BLaER1 treated with 17β-estradiol and CSF1 and Interleukin-3, amounts not matched to agents 10 nM and 100 nM (cell line): ENCODE measurements at regions not wholly inside any gene's neighbourhood (a gene's known extent, or its start where the extent isn't known, plus 50 kb on each side); places are given as distances from the start of the nearest gene placed in this dataset.

ENCODE experiments used
- H3K27ac ChIP-seq, 11 experiments: shearing (Covaris generic); formaldehyde crosslinking; 2 replicates each; pipeline ENCODE4 v1.8.1; 2022
- H3K27me3 ChIP-seq, 11 experiments: shearing (Covaris generic); formaldehyde crosslinking; 2 replicates each; pipeline ENCODE4 v1.8.1; 2022
- H3K36me3 ChIP-seq, 11 experiments: shearing (Covaris generic); formaldehyde crosslinking; 2 replicates each; pipeline ENCODE4 v1.8.1; 2022
- H3K4me1 ChIP-seq, 10 experiments: shearing (Covaris generic); formaldehyde crosslinking; 2 replicates each; pipeline ENCODE4 v1.8.1; 2022
- H3K4me2 ChIP-seq, 11 experiments: shearing (Covaris generic); formaldehyde crosslinking; 2 replicates each; pipeline ENCODE4 v1.8.1; 2022
- H3K4me3 ChIP-seq, 10 experiments: shearing (Covaris generic); formaldehyde crosslinking; 2 replicates each; pipeline ENCODE4 v1.8.1; 2022
- H3K9ac ChIP-seq, 11 experiments: shearing (Covaris generic); formaldehyde crosslinking; 2 replicates each; pipeline ENCODE4 v1.8.1; 2022
- H3K9me3 ChIP-seq, 11 experiments: shearing (Covaris generic); formaldehyde crosslinking; replicated peaks in 1 of 11; 2 replicates each; pipeline ENCODE4 v1.8.1; 2022
- H4K20me1 ChIP-seq, 11 experiments: shearing (Covaris generic); formaldehyde crosslinking; 2 replicates each; pipeline ENCODE4 v1.8.1; 2022
- Cebpa-rat ChIP-seq, 11 experiments: shearing (Covaris generic); IDR thresholded peaks; 2 replicates each; pipeline ENCODE4 v1.8.1; 2022

- H3K27ac ChIP-seq: no peak overlapping the region
These were observed 102.5 kb downstream of the RBM43 start for GRCh38 chr2:151159109-151159662.

DNA sequence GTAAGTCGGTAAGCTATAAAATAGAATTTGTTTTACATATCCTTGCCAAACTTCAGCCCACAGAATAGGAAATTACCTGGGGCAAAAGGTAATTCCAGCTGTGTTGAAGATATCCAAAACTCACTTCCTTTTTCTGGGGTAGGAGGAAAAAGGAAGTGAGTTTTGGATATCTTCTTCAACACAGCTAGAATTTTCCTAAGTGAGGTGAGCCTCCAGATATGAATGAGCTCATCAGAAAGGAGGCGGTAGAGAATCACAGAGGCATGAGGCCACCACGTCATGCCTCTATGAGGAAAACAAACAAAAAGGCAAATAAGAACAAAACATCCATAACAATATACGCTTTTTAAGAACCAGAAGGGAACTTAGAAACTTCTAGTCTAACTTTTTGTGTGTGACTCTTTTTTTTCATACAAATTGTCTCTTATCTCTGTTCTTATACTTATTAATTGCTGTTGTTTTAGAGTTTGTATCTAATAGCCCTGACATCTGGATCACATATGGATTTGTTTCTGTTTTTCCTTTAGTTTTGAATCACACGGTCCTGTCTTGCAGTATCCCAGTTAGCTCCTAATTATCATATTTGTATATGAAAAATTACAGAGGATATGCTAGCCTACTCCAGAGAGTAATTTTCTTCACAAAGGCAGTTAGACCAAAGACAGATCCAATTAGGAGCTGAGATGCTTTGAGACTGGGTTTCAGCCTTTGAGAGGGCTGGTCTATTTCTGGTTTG, 104.5 kb downstream of the RBM43 start:
- H3K27me3 ChIP-seq: no peaks in the 10 kb centered on the region
- no peaks in the 10 kb centered on the region for H4K20me1 ChIP-seq
- TF ChIP-seq Cebpa-rat (IDR thresholded peaks at IDR 0.05): no peak
- H3K4me3 ChIP-seq: no peak overlapping the region
- H3K27ac ChIP-seq: no peak overlapping the region
- H3K4me2 ChIP-seq: peak overlapping the region in 10 of 11 experiments; percentile 29 to 70 (median 56); a peak in 20 of 22 replicates
- H3K9ac ChIP-seq: no peak overlapping the region
- H3K36me3 ChIP-seq: no peaks in the 10 kb centered on the region
- H3K4me1 ChIP-seq: peaks cover 9 to 23% (median 13%) of the 10 kb centered on the region in 10 experiments
- no peaks in the 10 kb centered on the region for H3K9me3 ChIP-seq

More at GRCh38 chr2:151159109-151159662, 102.5 kb downstream of the RBM43 start:
- Histone ChIP-seq H3K9ac (no peak overlapping the region), H3K36me3 (no peaks in the 10 kb centered on the region), H3K27me3 (no peaks in the 10 kb centered on the region), H3K9me3 (no peaks in the 10 kb centered on the region), H3K4me3 (no peak overlapping the region), H3K4me1 (peaks cover 9 to 27% (median 14%) of the 10 kb centered on the region in 10 experiments), H4K20me1 (no peaks in the 10 kb centered on the region), H3K4me2 (no peak overlapping the region)
- TF ChIP-seq Cebpa-rat (IDR thresholded peaks at IDR 0.05): no peak

DNA sequence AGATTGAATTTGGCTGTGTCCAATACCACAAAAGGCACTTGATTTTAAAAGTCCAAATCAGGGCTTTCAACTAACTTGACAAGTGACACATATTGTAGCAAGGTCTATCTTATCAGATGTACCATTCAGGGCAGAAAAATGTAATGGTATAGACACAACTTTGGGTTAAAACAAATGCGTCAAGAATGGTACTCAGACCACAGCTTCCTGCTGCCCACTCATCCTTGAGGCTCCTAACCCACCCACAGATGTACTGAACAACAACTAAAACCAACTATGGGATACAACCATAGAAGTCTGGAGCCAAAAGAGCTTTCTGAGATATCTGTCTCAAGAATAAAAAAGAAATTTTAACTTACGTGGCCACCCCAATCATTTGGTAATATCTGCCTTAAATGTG, 105.2 kb downstream of the RBM43 start:
- no peak overlapping the region for H3K4me3 ChIP-seq
- H3K36me3 ChIP-seq: no peaks in the 10 kb centered on the region
- peaks cover 9 to 21% (median 13%) of the 10 kb centered on the region in 10 experiments for H3K4me1 ChIP-seq
- no peaks in the 10 kb centered on the region for H4K20me1 ChIP-seq
- peak overlapping the region; percentile 29 to 70 (median 56) for H3K4me2 ChIP-seq
- H3K9ac ChIP-seq: no peak overlapping the region
- H3K27me3 ChIP-seq: no peaks in the 10 kb centered on the region
- no peak overlapping the region for H3K27ac ChIP-seq
- no peaks in the 10 kb centered on the region for H3K9me3 ChIP-seq
- TF ChIP-seq Cebpa-rat (IDR thresholded peaks at IDR 0.05): no peak

GRCh38 chr2:151153601-151154000, 108.1 kb downstream of the RBM43 start:
- Histone ChIP-seq H3K4me2 (no peak overlapping the region), H3K4me3 (no peak overlapping the region), H3K27ac (no peak overlapping the region), H3K27me3 (no peaks in the 10 kb centered on the region), H3K9me3 (no peaks in the 10 kb centered on the region), H4K20me1 (no peaks in the 10 kb centered on the region), H3K36me3 (no peaks in the 10 kb centered on the region), H3K4me1 (peaks cover 21 to 42% (median 28%) of the 10 kb centered on the region in 10 experiments), H3K9ac (no peak overlapping the region)
- TF ChIP-seq Cebpa-rat (IDR thresholded peaks at IDR 0.05): no peak

- Histone ChIP-seq H3K27ac (0 out of 22 replicates have a peak overlapping the region, but pooled peaks of 2 of the 11 experiments have one; percentile 14 to 36), H3K9me3 (no peaks in the 10 kb centered on the region), H3K4me3 (no peak overlapping the region), H3K4me2 (peak overlapping the region; percentile 61 to 81 (median 75)), H3K4me1 (peaks cover 12 to 39% (median 24%) of the 10 kb centered on the region in 10 experiments), H4K20me1 (no peaks in the 10 kb centered on the region), H3K9ac (no peak overlapping the region), H3K36me3 (no peaks in the 10 kb centered on the region), H3K27me3 (no peaks in the 10 kb centered on the region)
- TF ChIP-seq Cebpa-rat (IDR thresholded peaks at IDR 0.05): no peak
These were observed 111.0 kb downstream of the RBM43 start for GRCh38 chr2:151150331-151151320.

GRCh38 chr2:151138507-151138906, 123.2 kb downstream of the RBM43 start:
- Histone ChIP-seq H3K27ac (no peak overlapping the region), H3K36me3 (no peaks in the 10 kb centered on the region), H3K4me2 (no peak overlapping the region), H3K27me3 (no peaks in the 10 kb centered on the region), H3K9ac (no peak overlapping the region), H3K4me1 (no peaks in the 10 kb centered on the region), H3K9me3 (peaks cover 0 to 5% (median 0%) of the 10 kb centered on the region in 11 experiments; a peak in 1 of 22 replicates), H4K20me1 (no peaks in the 10 kb centered on the region), H3K4me3 (no peak overlapping the region)
- no peak for TF ChIP-seq Cebpa-rat (IDR thresholded peaks at IDR 0.05)

DNA sequence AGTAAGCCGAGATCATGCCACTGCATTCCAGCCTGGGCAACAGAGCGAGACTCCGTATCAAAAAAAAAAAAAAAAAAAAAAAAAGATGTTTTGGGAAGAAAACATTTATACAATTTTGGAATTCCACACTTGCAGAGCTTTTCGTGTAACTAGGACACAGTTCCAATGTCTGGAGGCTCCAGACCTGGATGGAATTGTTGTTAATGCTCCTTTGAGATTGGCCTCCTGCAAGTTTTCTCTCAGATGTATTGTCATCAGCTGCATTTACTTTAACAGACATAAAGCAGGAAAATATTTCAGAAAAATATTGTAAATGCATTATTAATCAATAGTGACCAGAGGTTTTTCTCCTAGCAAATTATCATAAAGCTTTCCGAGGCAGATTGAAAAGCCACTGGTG, 124.1 kb downstream of the RBM43 start:
- Histone ChIP-seq H3K9ac (no peak overlapping the region), H3K27me3 (no peaks in the 10 kb centered on the region), H3K27ac (no peak overlapping the region), H4K20me1 (no peaks in the 10 kb centered on the region), H3K4me2 (no peak overlapping the region), H3K9me3 (peaks cover 0 to 5% (median 0%) of the 10 kb centered on the region in 11 experiments; a peak in 1 of 22 replicates), H3K36me3 (no peaks in the 10 kb centered on the region), H3K4me1 (no peaks in the 10 kb centered on the region), H3K4me3 (no peak overlapping the region)
- TF ChIP-seq Cebpa-rat (IDR thresholded peaks at IDR 0.05): no peak

DNA sequence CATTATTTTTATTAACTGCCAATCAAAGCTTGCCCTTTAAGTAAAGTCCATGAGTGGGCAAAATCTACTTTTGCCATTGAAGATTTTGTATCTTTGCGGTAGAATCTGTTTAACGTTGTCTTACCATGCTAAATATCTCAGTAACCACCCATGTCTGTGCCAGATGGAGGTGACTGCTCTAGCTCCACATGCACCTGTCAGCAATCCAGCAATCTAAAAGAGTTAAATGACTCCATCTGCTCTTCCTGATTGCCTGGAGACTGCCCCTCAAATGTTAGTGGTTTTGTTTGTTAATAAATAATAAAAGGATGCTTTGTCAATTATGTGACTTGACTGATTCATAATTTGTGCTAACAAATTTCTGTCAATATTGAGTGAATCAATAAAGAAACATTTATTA, 141.7 kb downstream of the RBM43 start:
- Histone ChIP-seq H3K9me3 (peaks cover 0 to 18% (median 11%) of the 10 kb centered on the region in 11 experiments; a peak in 12 of 22 replicates), H3K4me2 (no peak overlapping the region), H3K9ac (no peak overlapping the region), H3K36me3 (no peaks in the 10 kb centered on the region), H3K4me1 (peaks cover 0 to 7% (median 5%) of the 10 kb centered on the region in 10 experiments; a peak in 7 of 20 replicates), H3K27ac (no peak overlapping the region), H4K20me1 (no peaks in the 10 kb centered on the region), H3K27me3 (no peaks in the 10 kb centered on the region), H3K4me3 (no peak overlapping the region)
- TF ChIP-seq Cebpa-rat (IDR thresholded peaks at IDR 0.05): no peak

GRCh38 chr2:151119374-151119773, 142.3 kb downstream of the RBM43 start:
- H3K4me1 ChIP-seq: peaks cover 0 to 7% (median 5%) of the 10 kb centered on the region in 10 experiments; a peak in 7 of 20 replicates
- H3K27ac ChIP-seq: no peak overlapping the region
- H3K4me3 ChIP-seq: no peak overlapping the region
- no peak overlapping the region for H3K9ac ChIP-seq
- H3K4me2 ChIP-seq: no peak overlapping the region
- no peaks in the 10 kb centered on the region for H4K20me1 ChIP-seq
- H3K27me3 ChIP-seq: no peaks in the 10 kb centered on the region
- peaks cover 0 to 18% (median 11%) of the 10 kb centered on the region in 11 experiments; a peak in 12 of 22 replicates for H3K9me3 ChIP-seq
- no peaks in the 10 kb centered on the region for H3K36me3 ChIP-seq
- no peak for TF ChIP-seq Cebpa-rat (IDR thresholded peaks at IDR 0.05)
